ENCODE measurements at regions not wholly inside any gene's neighbourhood (a gene's known extent, or its start where the extent isn't known, plus 50 kb on each side); places are given as distances from the start of the nearest gene placed in this dataset.

DNA sequence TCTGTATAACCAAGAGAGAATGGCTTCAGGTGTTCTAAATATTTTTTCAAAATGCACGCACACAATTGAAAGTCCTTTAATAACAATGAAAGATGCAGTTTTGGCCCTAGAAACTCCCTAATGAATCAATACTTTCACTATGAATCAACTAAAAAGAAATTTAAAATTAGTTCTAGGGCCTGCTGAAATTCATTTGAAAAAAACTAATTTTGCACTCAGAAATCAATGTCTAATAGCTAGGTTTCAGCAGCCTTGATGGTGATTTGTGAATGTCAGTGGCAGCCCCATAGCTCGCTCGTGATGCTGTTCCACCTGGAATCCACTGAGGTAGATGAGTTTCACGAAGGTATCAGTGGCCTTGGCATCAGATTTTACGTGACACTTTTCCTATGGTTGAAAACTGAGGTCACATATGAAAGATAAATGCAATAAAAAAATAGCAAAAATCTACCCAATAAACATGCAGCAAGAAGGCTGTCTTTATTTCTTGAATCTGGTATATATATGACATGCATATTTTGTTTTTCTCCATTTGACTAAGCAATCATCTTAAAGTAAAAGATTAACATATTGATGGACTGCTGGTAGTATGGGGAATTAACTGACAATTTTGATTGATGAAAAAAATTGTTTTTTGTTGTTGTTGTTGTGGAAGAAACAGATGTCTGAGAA lies 141.0 kb downstream of the AKAP11 start (continued):
- TF ChIP-seq, protein P1, sequence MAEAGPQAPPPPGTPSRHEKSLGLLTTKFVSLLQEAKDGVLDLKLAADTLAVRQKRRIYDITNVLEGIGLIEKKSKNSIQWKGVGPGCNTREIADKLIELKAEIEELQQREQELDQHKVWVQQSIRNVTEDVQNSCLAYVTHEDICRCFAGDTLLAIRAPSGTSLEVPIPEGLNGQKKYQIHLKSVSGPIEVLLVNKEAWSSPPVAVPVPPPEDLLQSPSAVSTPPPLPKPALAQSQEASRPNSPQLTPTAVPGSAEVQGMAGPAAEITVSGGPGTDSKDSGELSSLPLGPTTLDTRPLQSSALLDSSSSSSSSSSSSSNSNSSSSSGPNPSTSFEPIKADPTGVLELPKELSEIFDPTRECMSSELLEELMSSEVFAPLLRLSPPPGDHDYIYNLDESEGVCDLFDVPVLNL (IDR thresholded peaks at IDR 0.05; ENCODE audit: low read depth, low read length), result no peak
- TF ChIP-seq, protein P2, sequence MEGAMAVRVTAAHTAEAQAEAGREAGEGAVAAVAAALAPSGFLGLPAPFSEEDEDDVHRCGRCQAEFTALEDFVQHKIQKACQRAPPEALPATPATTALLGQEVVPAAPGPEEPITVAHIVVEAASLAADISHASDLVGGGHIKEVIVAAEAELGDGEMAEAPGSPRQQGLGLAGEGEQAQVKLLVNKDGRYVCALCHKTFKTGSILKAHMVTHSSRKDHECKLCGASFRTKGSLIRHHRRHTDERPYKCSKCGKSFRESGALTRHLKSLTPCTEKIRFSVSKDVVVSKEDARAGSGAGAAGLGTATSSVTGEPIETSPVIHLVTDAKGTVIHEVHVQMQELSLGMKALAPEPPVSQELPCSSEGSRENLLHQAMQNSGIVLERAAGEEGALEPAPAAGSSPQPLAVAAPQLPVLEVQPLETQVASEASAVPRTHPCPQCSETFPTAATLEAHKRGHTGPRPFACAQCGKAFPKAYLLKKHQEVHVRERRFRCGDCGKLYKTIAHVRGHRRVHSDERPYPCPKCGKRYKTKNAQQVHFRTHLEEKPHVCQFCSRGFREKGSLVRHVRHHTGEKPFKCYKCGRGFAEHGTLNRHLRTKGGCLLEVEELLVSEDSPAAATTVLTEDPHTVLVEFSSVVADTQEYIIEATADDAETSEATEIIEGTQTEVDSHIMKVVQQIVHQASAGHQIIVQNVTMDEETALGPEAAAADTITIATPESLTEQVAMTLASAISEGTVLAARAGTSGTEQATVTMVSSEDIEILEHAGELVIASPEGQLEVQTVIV (IDR thresholded peaks at IDR 0.05; ENCODE audit: borderline replicate concordance, partially characterized antibody), result no peak
- 0 out of 2 replicates have a peak, but pooled peaks have one; percentile 35 for TF ChIP-seq SREBF1 (IDR thresholded peaks at IDR 0.05; ENCODE audit: low read length)
- peak; percentile 97 for TF ChIP-seq MTA2 (IDR thresholded peaks at IDR 0.05; ENCODE audit: low read depth)
- TF ChIP-seq PAX8 (IDR thresholded peaks at IDR 0.05), result no peak
- TF ChIP-seq TCF7 (IDR thresholded peaks at IDR 0.05; ENCODE audit: borderline replicate concordance), result peak; percentile 66
- no peak for TF ChIP-seq IRF5 (IDR thresholded peaks at IDR 0.05; ENCODE audit: borderline replicate concordance)
- TF ChIP-seq NFIC (IDR thresholded peaks at IDR 0.05; ENCODE audit: low read depth, low read length), result peak; percentile 99
- TF ChIP-seq TCF12 (IDR thresholded peaks at IDR 0.05; ENCODE audit: low read depth, low read length), result no peak
- TF ChIP-seq BHLHE40 (IDR thresholded peaks at IDR 0.05; ENCODE audit: borderline replicate concordance in 1 of 2, low read depth in 2 of 2, low read length in 1 of 2), result peak; percentile 40 to 77
- no peak for TF ChIP-seq SIN3A (IDR thresholded peaks at IDR 0.05; ENCODE audit: low read depth, low read length)
- TF ChIP-seq MEF2B (IDR thresholded peaks at IDR 0.05; ENCODE audit: partially characterized antibody, poor library complexity, severe bottlenecking), result peak; percentile 86
- peak; percentile 94 for TF ChIP-seq TBL1XR1 (IDR thresholded peaks at IDR 0.05; ENCODE audit: low read depth, low read length)
- TF ChIP-seq RELB (IDR thresholded peaks at IDR 0.05; ENCODE audit: low read depth), result peak; percentile 97
- TF ChIP-seq IRF3 (IDR thresholded peaks at IDR 0.05), result no peak
- TF ChIP-seq, protein P3, sequence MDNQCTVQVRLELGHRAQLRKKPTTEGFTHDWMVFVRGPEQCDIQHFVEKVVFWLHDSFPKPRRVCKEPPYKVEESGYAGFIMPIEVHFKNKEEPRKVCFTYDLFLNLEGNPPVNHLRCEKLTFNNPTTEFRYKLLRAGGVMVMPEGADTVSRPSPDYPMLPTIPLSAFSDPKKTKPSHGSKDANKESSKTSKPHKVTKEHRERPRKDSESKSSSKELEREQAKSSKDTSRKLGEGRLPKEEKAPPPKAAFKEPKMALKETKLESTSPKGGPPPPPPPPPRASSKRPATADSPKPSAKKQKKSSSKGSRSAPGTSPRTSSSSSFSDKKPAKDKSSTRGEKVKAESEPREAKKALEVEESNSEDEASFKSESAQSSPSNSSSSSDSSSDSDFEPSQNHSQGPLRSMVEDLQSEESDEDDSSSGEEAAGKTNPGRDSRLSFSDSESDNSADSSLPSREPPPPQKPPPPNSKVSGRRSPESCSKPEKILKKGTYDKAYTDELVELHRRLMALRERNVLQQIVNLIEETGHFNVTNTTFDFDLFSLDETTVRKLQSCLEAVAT (IDR thresholded peaks at IDR 0.05), result no peak
- TF ChIP-seq IKZF1 (conservative IDR thresholded peaks at IDR 0.05), result peak; percentile 58
- no peak for TF ChIP-seq TCF3 (IDR thresholded peaks at IDR 0.05; ENCODE audit: borderline replicate concordance, insufficient read depth, low read depth, low read length)
- TF ChIP-seq EZH2 (IDR thresholded peaks at IDR 0.05; ENCODE audit: borderline replicate concordance, control insufficient read depth, low read depth, low read length), result no peak
